SK-N-MC (cell line): ENCODE measurements at regions not wholly inside any gene's neighbourhood (a gene's known extent, or its start where the extent isn't known, plus 50 kb on each side); places are given as distances from the start of the nearest gene placed in this dataset.

Experiments used
- EZH2 ChIP-seq: fragments of 200-600 bp; sonication (generic); IDR thresholded peaks from one replicate; pipeline ENCODE4 v1.6.1; 2017; ENCODE audit warnings: antibody characterized with exemption
- POLR2AphosphoS5 ChIP-seq: IDR thresholded peaks from 2 replicates; pipeline ENCODE4 v1.6.1; 2012; ENCODE audit warnings: mild to moderate bottlenecking, low read depth, low read length, borderline replicate concordance

- no peak for TF ChIP-seq EZH2
- no peak for TF ChIP-seq POLR2AphosphoS5
Observed at GRCh38 chr20:7262803-7263202, 495.3 kb downstream of the BMP2 start.
